ENCODE measurements at regions not wholly inside any gene's neighbourhood (a gene's known extent, or its start where the extent isn't known, plus 50 kb on each side); places are given as distances from the start of the nearest gene placed in this dataset.

GRCh38 chr20:60167812-60168211 lies 209.6 kb downstream of the CDH26 start:
- WGBS (ENCODE audit: insufficient coverage, insufficient read length): no CpG with 5 or more reads among the region's 1 CpG
- H3K9me3 ChIP-seq (ENCODE audit: control insufficient read depth, insufficient read depth, low read length): no peaks in the 10 kb centered on the region
- no peaks in the 10 kb centered on the region for H3K36me3 ChIP-seq (ENCODE audit: control insufficient read depth, insufficient read depth, low read length)
- DNase-seq (ENCODE audit: low read depth, low spot score): no peak
- H3K4me3 ChIP-seq (ENCODE audit: low read length): no peak overlapping the region
- H3K27me3 ChIP-seq (ENCODE audit: control insufficient read depth, insufficient read depth, low read length): no peaks in the 10 kb centered on the region
- H3K27ac ChIP-seq (ENCODE audit: low read length): no peak overlapping the region
- H3K4me1 ChIP-seq (ENCODE audit: control insufficient read depth, insufficient read depth, low read length): no peaks in the 10 kb centered on the region

- no peaks in the 10 kb centered on the region for H3K36me3 ChIP-seq (ENCODE audit: control insufficient read depth, insufficient read depth, low read length)
- no CpG with 5 or more reads among the region's 1 CpG for WGBS (ENCODE audit: insufficient coverage, insufficient read length)
- DNase-seq (ENCODE audit: low read depth, low spot score): no peak
Observed at GRCh38 chr20:60168963-60169362, 210.7 kb downstream of the CDH26 start.

GRCh38 chr20:60170116-60170515 lies 211.9 kb downstream of the CDH26 start:
- H3K36me3 ChIP-seq (ENCODE audit: control insufficient read depth, insufficient read depth, low read length): no peaks in the 10 kb centered on the region
- no peaks in the 10 kb centered on the region for H3K4me1 ChIP-seq (ENCODE audit: control insufficient read depth, insufficient read depth, low read length)
- H3K27me3 ChIP-seq (ENCODE audit: control insufficient read depth, insufficient read depth, low read length): no peaks in the 10 kb centered on the region
- H3K9me3 ChIP-seq (ENCODE audit: control insufficient read depth, insufficient read depth, low read length): no peaks in the 10 kb centered on the region
- no peak for DNase-seq (ENCODE audit: low read depth, low spot score)
- H3K27ac ChIP-seq (ENCODE audit: low read length): no peak overlapping the region
- H3K4me3 ChIP-seq (ENCODE audit: low read length): no peak overlapping the region
- no CpG with 5 or more reads among the region's 3 CpGs for WGBS (ENCODE audit: insufficient coverage, insufficient read length)

More at GRCh38 chr20:60168963-60169362, 210.7 kb downstream of the CDH26 start:
- no peaks in the 10 kb centered on the region for H3K27me3 ChIP-seq (ENCODE audit: control insufficient read depth, insufficient read depth, low read length)
- H3K27ac ChIP-seq (ENCODE audit: low read length): no peak overlapping the region
- H3K4me3 ChIP-seq (ENCODE audit: low read length): no peak overlapping the region
- no peaks in the 10 kb centered on the region for H3K4me1 ChIP-seq (ENCODE audit: control insufficient read depth, insufficient read depth, low read length)
- no peaks in the 10 kb centered on the region for H3K9me3 ChIP-seq (ENCODE audit: control insufficient read depth, insufficient read depth, low read length)

DNA sequence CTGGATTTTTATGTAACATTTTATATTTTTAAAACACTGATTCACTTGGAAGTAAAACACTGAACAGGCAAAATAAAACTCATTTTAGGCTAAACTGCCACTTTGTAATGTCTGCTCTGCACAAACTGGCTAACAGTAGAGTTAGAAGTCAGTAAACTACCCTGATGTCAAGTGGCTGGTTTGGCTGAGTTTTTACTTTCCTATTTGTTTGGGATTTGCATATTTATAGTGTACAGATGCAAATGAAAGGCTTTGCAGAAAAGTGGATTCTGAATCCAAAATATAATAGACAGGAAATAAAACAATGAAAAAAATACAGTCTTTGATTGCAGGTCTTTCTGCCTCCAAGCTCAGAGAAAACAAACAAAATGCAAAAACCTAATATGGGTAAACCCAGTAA lies 213.1 kb downstream of the CDH26 start:
- no peak for DNase-seq (ENCODE audit: low read depth, low spot score)
- H3K9me3 ChIP-seq (ENCODE audit: control insufficient read depth, insufficient read depth, low read length): no peaks in the 10 kb centered on the region
- H3K4me3 ChIP-seq (ENCODE audit: low read length): no peak overlapping the region
- H3K27me3 ChIP-seq (ENCODE audit: control insufficient read depth, insufficient read depth, low read length): no peaks in the 10 kb centered on the region
- no peaks in the 10 kb centered on the region for H3K4me1 ChIP-seq (ENCODE audit: control insufficient read depth, insufficient read depth, low read length)
- H3K36me3 ChIP-seq (ENCODE audit: control insufficient read depth, insufficient read depth, low read length): no peaks in the 10 kb centered on the region
- no peak overlapping the region for H3K27ac ChIP-seq (ENCODE audit: low read length)

DNA sequence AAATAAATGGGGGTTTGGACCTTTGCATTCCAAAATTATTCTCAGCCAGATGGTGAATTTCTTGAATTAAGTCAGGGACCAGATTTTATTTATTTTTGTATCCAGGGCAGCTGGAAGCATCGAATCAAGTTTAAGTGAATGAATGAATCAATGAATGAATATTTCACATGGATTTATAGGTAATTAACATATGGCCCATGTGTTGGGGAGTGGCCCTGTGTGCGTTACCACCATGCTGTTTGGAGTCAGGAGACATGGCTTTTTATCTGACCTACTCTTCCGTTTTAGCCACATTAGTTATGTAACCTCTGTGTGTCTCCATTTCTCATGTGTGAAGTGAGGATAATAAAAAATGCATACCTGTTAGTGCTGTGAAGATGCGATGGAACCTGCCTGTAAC lies 213.5 kb downstream of the CDH26 start:
- Histone ChIP-seq H3K27ac (ENCODE audit: low read length) (no peak overlapping the region), H3K36me3 (ENCODE audit: control insufficient read depth, insufficient read depth, low read length) (no peaks in the 10 kb centered on the region), H3K9me3 (ENCODE audit: control insufficient read depth, insufficient read depth, low read length) (no peaks in the 10 kb centered on the region), H3K4me3 (ENCODE audit: low read length) (no peak overlapping the region), H3K27me3 (ENCODE audit: control insufficient read depth, insufficient read depth, low read length) (no peaks in the 10 kb centered on the region), H3K4me1 (ENCODE audit: control insufficient read depth, insufficient read depth, low read length) (no peaks in the 10 kb centered on the region)
- DNase-seq (ENCODE audit: low read depth, low spot score): no peak
- no CpG with 5 or more reads among the region's 4 CpGs for WGBS (ENCODE audit: insufficient coverage, insufficient read length)

DNA sequence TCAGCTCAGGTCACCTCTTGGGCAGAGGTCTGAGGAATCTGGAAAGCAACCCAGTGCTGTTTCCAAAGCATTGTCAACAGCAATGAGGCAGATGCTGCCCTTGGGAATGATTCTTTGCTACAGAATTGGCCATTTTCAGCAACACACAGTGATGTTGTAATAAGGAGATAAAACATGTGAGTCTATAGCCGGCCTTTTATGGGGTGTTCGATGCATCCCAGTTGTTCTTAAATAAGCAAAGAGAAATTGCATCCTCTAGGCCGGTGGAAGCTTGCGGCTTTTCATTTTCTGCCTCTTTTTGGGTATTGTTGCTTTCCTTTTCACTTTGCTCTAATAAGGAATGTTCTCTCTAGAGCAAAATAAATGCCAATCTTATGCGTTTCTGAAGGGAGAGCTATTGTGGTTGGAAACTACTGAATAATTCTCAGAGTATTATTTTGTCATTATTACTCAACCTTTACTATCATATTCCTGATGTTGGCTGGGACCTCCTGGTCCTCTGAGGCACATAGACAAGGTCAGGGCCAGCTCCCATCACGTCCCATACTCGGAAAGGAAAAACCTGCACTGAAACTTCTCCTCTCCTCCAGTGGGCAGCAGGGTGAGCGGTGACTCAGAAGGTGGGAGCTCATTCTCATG lies 214.2 kb downstream of the CDH26 start:
- no peaks in the 10 kb centered on the region for H3K9me3 ChIP-seq (ENCODE audit: control insufficient read depth, insufficient read depth, low read length)
- no CpG with 5 or more reads among the region's 8 CpGs for WGBS (ENCODE audit: insufficient coverage, insufficient read length)
- H3K27me3 ChIP-seq (ENCODE audit: control insufficient read depth, insufficient read depth, low read length): no peaks in the 10 kb centered on the region
- H3K27ac ChIP-seq (ENCODE audit: low read length): no peak overlapping the region
- no peak for DNase-seq (ENCODE audit: low read depth, low spot score)
- no peaks in the 10 kb centered on the region for H3K36me3 ChIP-seq (ENCODE audit: control insufficient read depth, insufficient read depth, low read length)
- H3K4me1 ChIP-seq (ENCODE audit: control insufficient read depth, insufficient read depth, low read length): no peaks in the 10 kb centered on the region
- no peak overlapping the region for H3K4me3 ChIP-seq (ENCODE audit: low read length)

DNA sequence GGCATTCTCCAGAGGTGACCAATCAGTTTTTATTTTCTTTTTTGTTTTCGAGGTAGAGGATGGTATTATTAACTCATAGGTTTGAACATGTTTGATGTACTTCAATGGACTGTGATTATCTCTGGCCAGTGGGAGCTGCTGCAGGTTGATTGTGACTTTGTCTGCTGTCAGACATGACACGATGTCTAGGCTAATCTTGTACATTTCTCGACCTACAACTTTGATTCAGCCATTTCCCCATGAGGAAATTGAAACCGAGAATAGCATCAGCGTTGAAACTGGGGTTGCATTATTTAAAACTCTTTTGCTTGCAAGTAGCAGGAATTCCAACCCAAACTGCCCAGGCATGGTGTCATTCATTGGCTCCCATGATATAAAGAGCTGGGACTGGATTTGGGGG lies 218.9 kb downstream of the CDH26 start:
- Histone ChIP-seq H3K27me3 (ENCODE audit: control insufficient read depth, insufficient read depth, low read length) (no peaks in the 10 kb centered on the region), H3K4me1 (ENCODE audit: control insufficient read depth, insufficient read depth, low read length) (no peaks in the 10 kb centered on the region), H3K27ac (ENCODE audit: low read length) (no peak overlapping the region), H3K4me3 (ENCODE audit: low read length) (no peak overlapping the region), H3K9me3 (ENCODE audit: control insufficient read depth, insufficient read depth, low read length) (no peaks in the 10 kb centered on the region), H3K36me3 (ENCODE audit: control insufficient read depth, insufficient read depth, low read length) (no peaks in the 10 kb centered on the region)
- WGBS (ENCODE audit: insufficient coverage, insufficient read length): no CpG with 5 or more reads among the region's 5 CpGs
- DNase-seq (ENCODE audit: low read depth, low spot score): no peak

- no peaks in the 10 kb centered on the region for H3K27me3 ChIP-seq (ENCODE audit: control insufficient read depth, insufficient read depth, low read length)
- WGBS (ENCODE audit: insufficient coverage, insufficient read length): no CpG with 5 or more reads among the region's 5 CpGs
- no peak overlapping the region for H3K4me3 ChIP-seq (ENCODE audit: low read length)
- no peaks in the 10 kb centered on the region for H3K9me3 ChIP-seq (ENCODE audit: control insufficient read depth, insufficient read depth, low read length)
- H3K27ac ChIP-seq (ENCODE audit: low read length): no peak overlapping the region
- H3K4me1 ChIP-seq (ENCODE audit: control insufficient read depth, insufficient read depth, low read length): no peaks in the 10 kb centered on the region
- DNase-seq (ENCODE audit: low read depth, low spot score): no peak
- no peaks in the 10 kb centered on the region for H3K36me3 ChIP-seq (ENCODE audit: control insufficient read depth, insufficient read depth, low read length)
Observed at GRCh38 chr20:60180986-60181385, 222.8 kb downstream of the CDH26 start.

- Histone ChIP-seq H3K36me3 (ENCODE audit: control insufficient read depth, insufficient read depth, low read length) (no peaks in the 10 kb centered on the region), H3K27ac (ENCODE audit: low read length) (no peak overlapping the region), H3K4me3 (ENCODE audit: low read length) (no peak overlapping the region), H3K4me1 (ENCODE audit: control insufficient read depth, insufficient read depth, low read length) (no peaks in the 10 kb centered on the region), H3K27me3 (ENCODE audit: control insufficient read depth, insufficient read depth, low read length) (no peaks in the 10 kb centered on the region), H3K9me3 (ENCODE audit: control insufficient read depth, insufficient read depth, low read length) (no peaks in the 10 kb centered on the region)
- WGBS (ENCODE audit: insufficient coverage, insufficient read length): 100% methylated on average over 1 of the region's 4 CpGs
- no peak for DNase-seq (ENCODE audit: low read depth, low spot score)
Observed at GRCh38 chr20:60186412-60186811, 228.2 kb downstream of the CDH26 start.

- no peak overlapping the region for H3K27ac ChIP-seq (ENCODE audit: low read length)
- no peak overlapping the region for H3K4me3 ChIP-seq (ENCODE audit: low read length)
- no peaks in the 10 kb centered on the region for H3K4me1 ChIP-seq (ENCODE audit: control insufficient read depth, insufficient read depth, low read length)
- H3K9me3 ChIP-seq (ENCODE audit: control insufficient read depth, insufficient read depth, low read length): no peaks in the 10 kb centered on the region
- no peaks in the 10 kb centered on the region for H3K36me3 ChIP-seq (ENCODE audit: control insufficient read depth, insufficient read depth, low read length)
- H3K27me3 ChIP-seq (ENCODE audit: control insufficient read depth, insufficient read depth, low read length): no peaks in the 10 kb centered on the region
- no peak for DNase-seq (ENCODE audit: low read depth, low spot score)
Observed at GRCh38 chr20:60187683-60188082, 229.5 kb downstream of the CDH26 start.

DNA sequence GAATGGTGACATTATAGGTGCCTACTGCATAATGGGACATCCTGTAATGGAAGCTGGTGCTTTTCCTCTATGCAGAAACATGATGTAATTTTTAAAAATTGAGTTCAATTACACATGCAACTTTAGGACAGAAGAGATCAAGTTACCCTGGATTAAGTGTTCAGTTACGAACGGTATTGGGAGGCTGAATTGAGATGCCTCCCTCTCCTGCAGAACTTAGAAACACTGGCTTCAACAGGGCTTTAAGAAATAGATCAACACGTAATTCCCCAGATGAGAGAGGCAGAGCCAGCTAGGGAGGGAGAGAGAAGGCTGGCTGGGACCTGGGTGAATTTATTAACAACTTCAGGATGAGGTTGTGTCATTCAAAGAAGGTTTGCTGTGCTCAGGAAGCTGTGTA lies 232.8 kb downstream of the CDH26 start:
- Histone ChIP-seq H3K4me3 (ENCODE audit: low read length) (no peak overlapping the region), H3K27ac (ENCODE audit: low read length) (no peak overlapping the region), H3K9me3 (ENCODE audit: control insufficient read depth, insufficient read depth, low read length) (no peaks in the 10 kb centered on the region), H3K27me3 (ENCODE audit: control insufficient read depth, insufficient read depth, low read length) (no peaks in the 10 kb centered on the region), H3K4me1 (ENCODE audit: control insufficient read depth, insufficient read depth, low read length) (no peaks in the 10 kb centered on the region), H3K36me3 (ENCODE audit: control insufficient read depth, insufficient read depth, low read length) (no peaks in the 10 kb centered on the region)
- no CpG with 5 or more reads among the region's 3 CpGs for WGBS (ENCODE audit: insufficient coverage, insufficient read length)
- DNase-seq (ENCODE audit: low read depth, low spot score): no peak
